Loucy (cell line): ENCODE measurements at regions not wholly inside any gene's neighbourhood (a gene's known extent, or its start where the extent isn't known, plus 50 kb on each side); places are given as distances from the start of the nearest gene placed in this dataset.

Experiments
- CTCF ChIP-seq: fragments of 200-600 bp; sonication (generic); conservative IDR thresholded peaks from 2 replicates; pipeline ENCODE4 v1.5.1; 2014; ENCODE audit warnings: mild to moderate bottlenecking, antibody characterized with exemption, low read length
- EZH2phosphoT487 ChIP-seq: fragments of 200-600 bp; IDR thresholded peaks from 2 replicates; pipeline ENCODE4 v1.6.1; 2018; ENCODE audit warnings: antibody characterized with exemption, mild to moderate bottlenecking, moderate library complexity, borderline replicate concordance

- TF ChIP-seq EZH2phosphoT487 (no peak), CTCF (no peak)
These were observed 137.5 kb downstream of the NR2F2 start for GRCh38 chr15:96468036-96468435.
